ENCODE measurements at regions not wholly inside any gene's neighbourhood (a gene's known extent, or its start where the extent isn't known, plus 50 kb on each side); places are given as distances from the start of the nearest gene placed in this dataset.

- no peak for TF ChIP-seq CTCF (IDR thresholded peaks at IDR 0.05)
- no peak for TF ChIP-seq POLR2A (IDR thresholded peaks at IDR 0.05)
- no peak for TF ChIP-seq POLR2AphosphoS5 (IDR thresholded peaks at IDR 0.05)
Observed at GRCh38 chr9:90271707-90272106, 370.9 kb downstream of the DIRAS2 start.

All from upper lobe of left lung (tissue), 4 donors.